Type B pancreatic cell (in vitro differentiated cells): ENCODE measurements at regions not wholly inside any gene's neighbourhood (a gene's known extent, or its start where the extent isn't known, plus 50 kb on each side); places are given as distances from the start of the nearest gene placed in this dataset.

ENCODE experiments used
- DNase-seq: peaks from one replicate; pipeline ENCODE4 v3.0.0; 2021; ENCODE audit warnings: mixed read lengths; ENCODE audit not compliant: unreplicated experiment; ENCODE audit errors: extremely low spot score
- H3K27ac Mint-ChIP-seq: 2 replicates; pipeline ENCODE4 v1.8.0; 2021; ENCODE audit warnings: mild to moderate bottlenecking, mixed read lengths
- H3K27me3 Mint-ChIP-seq: 2 replicates; pipeline ENCODE4 v1.8.0; 2021; ENCODE audit warnings: mixed read lengths
- H3K36me3 Mint-ChIP-seq: 2 replicates; pipeline ENCODE4 v1.8.0; 2021; ENCODE audit warnings: mixed read lengths
- H3K4me1 Mint-ChIP-seq: one replicate; pipeline ENCODE4 v1.8.0; 2021; ENCODE audit warnings: mixed read lengths; ENCODE audit not compliant: unreplicated experiment
- H3K4me3 Mint-ChIP-seq: 2 replicates; pipeline ENCODE4 v1.8.0; 2021; ENCODE audit warnings: mild to moderate bottlenecking, mixed read lengths
- H3K9me3 Mint-ChIP-seq: 2 replicates; pipeline ENCODE4 v1.8.0; 2021; ENCODE audit warnings: mixed read lengths
- TF ChIP-seq, protein P1 (sequence below): fragments of 200-600 bp; sonication (generic); conservative IDR thresholded peaks from 2 replicates; pipeline ENCODE4 v1.5.0; 2021; ENCODE audit warnings: antibody characterized with exemption, mild to moderate bottlenecking

DNA sequence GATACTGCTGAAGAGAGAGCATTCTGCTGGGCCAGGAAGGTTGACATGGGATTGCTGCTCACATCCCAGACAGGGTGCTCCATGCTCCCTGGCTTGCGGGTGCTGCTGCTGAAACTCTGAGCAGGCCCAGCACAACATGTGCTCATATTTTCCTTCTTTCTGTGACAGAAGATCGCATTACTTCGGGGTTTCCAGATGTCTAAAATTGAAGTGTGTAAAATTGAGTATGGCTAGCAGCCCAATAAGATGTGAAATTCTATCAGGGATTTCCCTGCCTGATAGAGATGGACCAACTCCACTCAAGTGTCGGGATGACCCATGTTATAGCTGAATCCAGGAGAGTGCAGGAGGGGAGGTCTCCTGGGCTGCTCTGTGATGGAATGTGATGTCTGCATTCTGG is 55.6 kb upstream of the KL start:
- Mint-ChIP-seq H3K4me3 (no peak overlapping the region), H3K9me3 (peaks cover 4% of the 10 kb centered on the region), H3K27me3 (peaks cover 5% of the 10 kb centered on the region), H3K27ac (no peak overlapping the region), H3K36me3 (no peaks in the 10 kb centered on the region), H3K4me1 (peaks cover 10% of the 10 kb centered on the region)
- no peak for DNase-seq
- TF ChIP-seq, protein P1, sequence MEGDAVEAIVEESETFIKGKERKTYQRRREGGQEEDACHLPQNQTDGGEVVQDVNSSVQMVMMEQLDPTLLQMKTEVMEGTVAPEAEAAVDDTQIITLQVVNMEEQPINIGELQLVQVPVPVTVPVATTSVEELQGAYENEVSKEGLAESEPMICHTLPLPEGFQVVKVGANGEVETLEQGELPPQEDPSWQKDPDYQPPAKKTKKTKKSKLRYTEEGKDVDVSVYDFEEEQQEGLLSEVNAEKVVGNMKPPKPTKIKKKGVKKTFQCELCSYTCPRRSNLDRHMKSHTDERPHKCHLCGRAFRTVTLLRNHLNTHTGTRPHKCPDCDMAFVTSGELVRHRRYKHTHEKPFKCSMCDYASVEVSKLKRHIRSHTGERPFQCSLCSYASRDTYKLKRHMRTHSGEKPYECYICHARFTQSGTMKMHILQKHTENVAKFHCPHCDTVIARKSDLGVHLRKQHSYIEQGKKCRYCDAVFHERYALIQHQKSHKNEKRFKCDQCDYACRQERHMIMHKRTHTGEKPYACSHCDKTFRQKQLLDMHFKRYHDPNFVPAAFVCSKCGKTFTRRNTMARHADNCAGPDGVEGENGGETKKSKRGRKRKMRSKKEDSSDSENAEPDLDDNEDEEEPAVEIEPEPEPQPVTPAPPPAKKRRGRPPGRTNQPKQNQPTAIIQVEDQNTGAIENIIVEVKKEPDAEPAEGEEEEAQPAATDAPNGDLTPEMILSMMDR, result no peak

DNA sequence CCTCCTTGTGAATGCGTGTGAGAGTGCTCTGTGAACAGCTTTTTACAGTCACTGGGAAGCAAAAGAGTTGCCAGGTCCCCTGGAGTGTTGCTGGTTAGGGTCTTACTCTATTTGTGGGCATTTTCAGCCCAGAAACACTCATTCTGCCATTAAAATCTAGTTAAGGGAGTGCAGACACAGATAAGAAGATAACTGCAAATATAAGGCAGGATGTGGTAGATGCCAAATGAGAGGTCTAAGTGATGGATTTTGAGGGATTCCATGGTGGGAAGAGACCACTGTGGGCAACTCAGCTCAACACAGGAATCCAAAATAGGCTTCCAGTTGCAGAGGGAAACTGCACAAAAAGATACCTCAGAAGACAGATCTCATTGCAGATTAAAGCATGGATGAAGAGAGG is 54.5 kb upstream of the KL start:
- TF ChIP-seq, protein P1, result no peak
- H3K4me1 Mint-ChIP-seq, result no peaks in the 10 kb centered on the region
- no peaks in the 10 kb centered on the region for H3K36me3 Mint-ChIP-seq
- H3K27ac Mint-ChIP-seq, result no peak overlapping the region
- H3K9me3 Mint-ChIP-seq, result peaks cover 4% of the 10 kb centered on the region
- DNase-seq, result no peak
- peaks cover 5% of the 10 kb centered on the region for H3K27me3 Mint-ChIP-seq
- H3K4me3 Mint-ChIP-seq, result no peak overlapping the region

DNA sequence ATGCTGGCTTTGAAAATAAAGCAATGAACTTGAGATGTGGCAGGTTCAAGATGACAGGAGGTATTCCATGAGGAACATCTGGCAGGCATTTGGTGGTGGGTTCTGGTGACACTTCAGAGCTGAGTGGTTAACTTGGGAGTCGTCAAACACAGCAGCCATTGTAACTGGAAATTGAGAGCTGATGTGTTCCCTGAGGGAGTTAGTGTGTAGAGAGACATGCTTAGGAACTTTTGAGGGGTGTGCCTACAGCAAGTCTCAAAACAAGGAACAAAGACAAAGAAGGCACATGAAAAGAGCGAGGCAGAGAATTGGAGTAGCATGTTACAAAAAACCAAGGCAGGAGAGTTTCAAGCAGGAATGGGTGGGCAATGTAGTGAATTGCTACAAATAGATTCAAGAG is 53.9 kb upstream of the KL start:
- Mint-ChIP-seq H3K4me1 (no peaks in the 10 kb centered on the region), H3K4me3 (no peak overlapping the region), H3K9me3 (peaks cover 1% of the 10 kb centered on the region), H3K27me3 (peaks cover 3% of the 10 kb centered on the region), H3K27ac (no peak overlapping the region), H3K36me3 (no peaks in the 10 kb centered on the region)
- no peak for DNase-seq
- TF ChIP-seq, protein P1, result no peak

DNA sequence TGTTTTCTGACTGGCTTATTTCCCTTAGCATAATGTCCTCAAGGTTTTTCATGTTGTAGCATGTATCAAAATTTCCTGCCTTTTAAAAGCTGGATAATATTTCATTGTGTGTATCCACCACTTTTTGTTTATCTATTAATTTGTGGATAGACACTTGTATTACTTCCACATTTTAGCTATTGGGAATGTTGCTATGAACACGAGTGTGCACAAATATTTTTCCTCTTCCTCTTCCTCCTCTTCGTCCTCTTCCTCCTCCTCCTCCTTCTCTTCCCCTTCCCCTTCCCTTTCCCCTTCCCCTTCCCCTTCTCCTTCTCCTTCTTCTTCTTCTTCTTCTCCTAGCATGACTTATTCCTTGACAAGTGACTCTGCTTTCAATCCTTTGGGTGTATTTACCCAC is 51.2 kb upstream of the KL start:
- no peaks in the 10 kb centered on the region for H3K9me3 Mint-ChIP-seq
- TF ChIP-seq, protein P1, result no peak
- no peaks in the 10 kb centered on the region for H3K27me3 Mint-ChIP-seq
- no peak overlapping the region for H3K4me3 Mint-ChIP-seq
- H3K27ac Mint-ChIP-seq, result no peak overlapping the region
- H3K36me3 Mint-ChIP-seq, result no peaks in the 10 kb centered on the region
- no peak for DNase-seq
- H3K4me1 Mint-ChIP-seq, result peaks cover 10% of the 10 kb centered on the region
